PC-3 (cell line): ENCODE measurements at regions not wholly inside any gene's neighbourhood (a gene's known extent, or its start where the extent isn't known, plus 50 kb on each side); places are given as distances from the start of the nearest gene placed in this dataset.
A peak's percentile ranks its signal among the peaks of the same experiment; 100 is the strongest.

Experiments
- ATAC-seq: fragments of 200-7000 bp; cut with Tn5 transposase; 2 replicates; pipeline ENCODE4 v1.9.1; 2020; ENCODE audit warnings: mild to moderate bottlenecking, moderate library complexity
- BruUV-seq: library from RNA; stranded (reverse); fragments of 400-500 nt; replicated peaks from 2 replicates; lab custom pipeline; 2021; lab: Mats Ljungman, UMichigan
- CTCF ChIA-PET: fragments of 300-600 bp; sonication (Branson Sonifier 250); formaldehyde crosslinking; loops from one replicate; lab custom pipeline; 2022; ENCODE audit warnings: antibody characterized with exemption; lab: Charles Lee
- POLR2A ChIA-PET: fragments of 300-600 bp; sonication (Branson Sonifier 250); formaldehyde crosslinking; loops from one replicate; lab custom pipeline; 2022; ENCODE audit warnings: antibody characterized with exemption; ENCODE audit not compliant: unreplicated experiment; lab: Charles Lee
- DNase-seq: peaks from one replicate; pipeline ENCODE4 v3.0.0-alpha.2; 2015
- H2AFZ ChIP-seq: fragments of 300-600 bp; sonication (generic); 2 replicates; pipeline ENCODE4 v1.6.0; 2016; ENCODE audit warnings: antibody characterized with exemption, low read length
- H3F3A ChIP-seq: fragments of 300-600 bp; sonication (generic); one replicate; pipeline ENCODE4 v1.6.0; 2017; ENCODE audit warnings: antibody characterized with exemption, low read length, control low read depth, mild to moderate bottlenecking; ENCODE audit not compliant: unreplicated experiment
- H3K27ac ChIP-seq: fragments of 300-600 bp; sonication (generic); 2 replicates; pipeline ENCODE4 v1.5.1; 2016; ENCODE audit warnings: mild to moderate bottlenecking, low read length
- H3K27me3 ChIP-seq: fragments of 300-600 bp; sonication (generic); 2 replicates; pipeline ENCODE4 v1.6.1; 2016; ENCODE audit warnings: low read length, mixed read lengths
- H3K36me3 ChIP-seq: fragments of 300-600 bp; sonication (generic); 2 replicates; pipeline ENCODE4 v1.6.1; 2016; ENCODE audit warnings: low read depth, mixed run types, low read length, mixed read lengths
- H3K4me1 ChIP-seq: fragments of 300-600 bp; sonication (generic); 2 replicates; pipeline ENCODE4 v1.5.1; 2016; ENCODE audit warnings: low read length; ENCODE audit not compliant: insufficient read depth
- H3K4me2 ChIP-seq: fragments of 300-600 bp; sonication (generic); 2 replicates; pipeline ENCODE4 v1.6.0; 2016; ENCODE audit warnings: low read length
- H3K4me3 ChIP-seq: fragments of 300-600 bp; sonication (generic); 2 replicates; pipeline ENCODE4 v1.5.1; 2016; ENCODE audit warnings: mild to moderate bottlenecking, low read length, mixed read lengths
- H3K79me2 ChIP-seq: fragments of 300-600 bp; sonication (generic); 2 replicates; pipeline ENCODE4 v1.6.1; 2017; ENCODE audit warnings: low read length, mixed read lengths
- H3K9ac ChIP-seq: fragments of 300-600 bp; sonication (generic); 2 replicates; pipeline ENCODE4 v1.6.0; 2016; ENCODE audit warnings: mild to moderate bottlenecking, low read length
- H3K9me2 ChIP-seq: fragments of 300-600 bp; sonication (generic); replicated peaks from 2 replicates; pipeline ENCODE4 v1.6.1; 2016; ENCODE audit warnings: mixed run types, low read length, mixed read lengths
- H3K9me3 ChIP-seq: fragments of 300-600 bp; sonication (generic); 2 replicates; pipeline ENCODE4 v1.6.1; 2016; ENCODE audit warnings: low read length, mixed read lengths
- H4K20me1 ChIP-seq: fragments of 300-600 bp; sonication (generic); 2 replicates; pipeline ENCODE4 v1.6.1; 2016; ENCODE audit warnings: low read length, mixed read lengths
- EZH2 ChIP-seq: fragments of 300-600 bp; sonication (generic); IDR thresholded peaks from one replicate; pipeline ENCODE4 v1.6.1; 2017; ENCODE audit warnings: antibody characterized with exemption, mild to moderate bottlenecking, low read length; ENCODE audit not compliant: unreplicated experiment
- EZH2phosphoT487 ChIP-seq: fragments of 300-600 bp; sonication (generic); IDR thresholded peaks from 2 replicates; pipeline ENCODE4 v1.6.1; 2018; ENCODE audit warnings: mild to moderate bottlenecking, antibody characterized with exemption, low read length, borderline replicate concordance
- intact Hi-C: fragments of 100-400 bp; cut with micrococcal nuclease; formaldehyde crosslinking; loops from 2 replicates; pipeline ENCODE4 v1.9.0; 2023
- TF ChIP-seq, protein P1 (sequence below): fragments of 300-600 bp; sonication (generic); conservative IDR thresholded peaks from 2 replicates; pipeline ENCODE4 v1.5.1; 2017; ENCODE audit warnings: antibody characterized with exemption, low read depth, mild to moderate bottlenecking, low read length

DNA sequence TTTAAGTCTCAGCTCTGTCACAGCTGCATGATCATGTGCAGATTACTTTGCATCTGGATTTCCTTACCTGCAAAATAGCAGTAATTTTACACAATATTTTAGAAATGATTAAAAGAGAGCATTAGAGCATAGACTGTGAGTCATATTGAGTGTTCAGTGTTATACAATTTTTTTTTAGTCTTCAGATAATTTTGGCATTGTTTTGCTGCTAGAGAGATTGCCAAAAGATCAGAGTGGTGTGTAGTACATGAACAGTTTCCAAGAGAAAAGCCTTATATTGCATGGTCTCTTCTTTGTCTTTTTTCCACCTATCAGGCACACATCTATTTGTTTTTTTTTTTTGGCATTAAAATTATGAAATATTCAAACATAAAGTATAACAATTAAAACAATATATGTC is 209.6 kb upstream of the TLL1 start:
- no TSS peak for BruUV-seq

DNA sequence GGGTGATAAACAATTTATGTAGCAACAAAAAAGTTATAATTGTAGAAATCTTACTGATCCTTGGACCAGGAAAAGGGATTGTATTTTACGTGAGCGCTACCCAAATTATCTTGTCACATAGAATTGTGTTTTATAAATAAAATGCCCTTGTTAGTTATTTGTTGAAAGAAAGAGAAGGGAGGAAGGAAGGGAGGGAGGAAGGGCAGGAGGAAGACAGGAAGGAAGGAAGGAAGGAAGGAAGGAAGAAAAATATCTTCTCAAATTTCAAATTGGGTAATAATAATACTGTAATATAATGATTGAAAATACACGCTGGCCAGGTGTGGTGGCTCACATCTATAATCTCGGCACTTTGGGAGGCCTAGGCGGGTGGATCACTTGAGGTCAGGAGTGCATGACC is 206.2 kb upstream of the TLL1 start:
- CTCF ChIA-PET, result no interaction called here
- DNase-seq (no peak), ATAC-seq (no peak)
- TF ChIP-seq, protein P1, sequence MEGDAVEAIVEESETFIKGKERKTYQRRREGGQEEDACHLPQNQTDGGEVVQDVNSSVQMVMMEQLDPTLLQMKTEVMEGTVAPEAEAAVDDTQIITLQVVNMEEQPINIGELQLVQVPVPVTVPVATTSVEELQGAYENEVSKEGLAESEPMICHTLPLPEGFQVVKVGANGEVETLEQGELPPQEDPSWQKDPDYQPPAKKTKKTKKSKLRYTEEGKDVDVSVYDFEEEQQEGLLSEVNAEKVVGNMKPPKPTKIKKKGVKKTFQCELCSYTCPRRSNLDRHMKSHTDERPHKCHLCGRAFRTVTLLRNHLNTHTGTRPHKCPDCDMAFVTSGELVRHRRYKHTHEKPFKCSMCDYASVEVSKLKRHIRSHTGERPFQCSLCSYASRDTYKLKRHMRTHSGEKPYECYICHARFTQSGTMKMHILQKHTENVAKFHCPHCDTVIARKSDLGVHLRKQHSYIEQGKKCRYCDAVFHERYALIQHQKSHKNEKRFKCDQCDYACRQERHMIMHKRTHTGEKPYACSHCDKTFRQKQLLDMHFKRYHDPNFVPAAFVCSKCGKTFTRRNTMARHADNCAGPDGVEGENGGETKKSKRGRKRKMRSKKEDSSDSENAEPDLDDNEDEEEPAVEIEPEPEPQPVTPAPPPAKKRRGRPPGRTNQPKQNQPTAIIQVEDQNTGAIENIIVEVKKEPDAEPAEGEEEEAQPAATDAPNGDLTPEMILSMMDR, result no peak
- TF ChIP-seq EZH2, result no peak
- no peak for TF ChIP-seq EZH2phosphoT487
- BruUV-seq, result no TSS peak
- Histone ChIP-seq H3K27ac (no peak overlapping the region), H3K9me3 (no peaks in the 10 kb centered on the region), H3K9me2 (no peaks in the 10 kb centered on the region), H3K4me2 (no peak overlapping the region), H3K4me1 (peaks cover 15% of the 10 kb centered on the region), H2AFZ (no peak overlapping the region), H3K36me3 (no peaks in the 10 kb centered on the region), H3K4me3 (no peak overlapping the region), H3K9ac (no peak overlapping the region), H3F3A (no peaks in the 10 kb centered on the region), H4K20me1 (no peaks in the 10 kb centered on the region), H3K79me2 (no peaks in the 10 kb centered on the region), H3K27me3 (no peaks in the 10 kb centered on the region)
- intact Hi-C loops, result no loop called here
- POLR2A ChIA-PET, result no interaction called here

More for the DNA sequence above, 209.6 kb upstream of the TLL1 start:
- no peaks in the 10 kb centered on the region for H3K9me2 ChIP-seq
- TF ChIP-seq, protein P1, result no peak
- TF ChIP-seq EZH2phosphoT487, result no peak
- no peak for TF ChIP-seq EZH2
- intact Hi-C loops, result no loop called here
- H3K36me3 ChIP-seq, result no peaks in the 10 kb centered on the region
- no peaks in the 10 kb centered on the region for H3F3A ChIP-seq
- no peak overlapping the region for H2AFZ ChIP-seq
- CTCF ChIA-PET, result no interaction called here
- DNase-seq (no peak), ATAC-seq (peak; percentile 58; the same call in 1 of the 2 replicates)
- no peaks in the 10 kb centered on the region for H3K79me2 ChIP-seq
- peaks cover 10% of the 10 kb centered on the region for H3K4me1 ChIP-seq
- no peaks in the 10 kb centered on the region for H3K9me3 ChIP-seq
- no peak overlapping the region for H3K4me3 ChIP-seq
- POLR2A ChIA-PET, result no interaction called here
- no peaks in the 10 kb centered on the region for H4K20me1 ChIP-seq
- H3K4me2 ChIP-seq, result no peak overlapping the region
- H3K27ac ChIP-seq, result no peak overlapping the region
- H3K27me3 ChIP-seq, result no peaks in the 10 kb centered on the region
- no peak overlapping the region for H3K9ac ChIP-seq

DNA sequence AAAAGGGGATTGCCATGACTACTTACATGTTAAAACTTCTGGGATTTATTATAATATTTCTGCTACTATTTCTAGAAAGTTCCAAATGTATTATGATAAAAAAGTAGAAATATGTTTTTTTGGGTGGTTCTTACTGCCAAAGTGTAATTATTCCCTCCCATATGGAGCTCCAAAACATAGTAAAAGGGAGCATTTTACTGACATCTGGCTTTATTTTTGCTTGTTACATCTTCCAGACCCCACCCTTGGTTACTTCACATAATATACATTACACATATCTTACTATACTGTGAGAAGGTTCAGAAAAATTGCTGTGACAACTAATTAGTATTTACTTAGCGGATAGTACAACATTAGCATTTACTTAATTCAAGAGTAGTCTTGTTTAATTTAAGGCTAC is 205.1 kb upstream of the TLL1 start:
- Histone ChIP-seq H3K9me3 (no peaks in the 10 kb centered on the region), H2AFZ (no peak overlapping the region), H3K27ac (no peak overlapping the region), H3F3A (no peaks in the 10 kb centered on the region), H3K27me3 (no peaks in the 10 kb centered on the region), H3K79me2 (no peaks in the 10 kb centered on the region), H3K4me1 (peaks cover 15% of the 10 kb centered on the region), H3K36me3 (no peaks in the 10 kb centered on the region), H3K9ac (no peak overlapping the region), H3K4me3 (no peak overlapping the region), H3K4me2 (no peak overlapping the region), H4K20me1 (no peaks in the 10 kb centered on the region), H3K9me2 (no peaks in the 10 kb centered on the region)
- POLR2A ChIA-PET, result no interaction called here
- TF ChIP-seq EZH2, result no peak
- DNase-seq (no peak), ATAC-seq (no peak)
- intact Hi-C loops, result no loop called here
- CTCF ChIA-PET, result no interaction called here
- no TSS peak for BruUV-seq
